ENCODE measurements at regions not wholly inside any gene's neighbourhood (a gene's known extent, or its start where the extent isn't known, plus 50 kb on each side); places are given as distances from the start of the nearest gene placed in this dataset.
A peak's percentile ranks its signal among the peaks of the same experiment; 100 is the strongest.

- intact Hi-C loops (cut with micrococcal nuclease) = no loop called here
- DNase-seq (no peak), ATAC-seq (no peak)
These were observed 647.3 kb downstream of the BRINP1 start for GRCh38 chr9:118721923-118722322.

- intact Hi-C loops (cut with micrococcal nuclease) = no loop called here
- DNase-seq = no peak
- no peak for ATAC-seq
These were observed 639.3 kb downstream of the BRINP1 start for GRCh38 chr9:118729981-118730380.

GRCh38 chr9:118732998-118733397 lies 636.2 kb downstream of the BRINP1 start:
- DNase-seq (no peak), ATAC-seq (no peak)
- intact Hi-C loops (cut with micrococcal nuclease) = no loop called here

GRCh38 chr9:118734696-118735095 lies 634.5 kb downstream of the BRINP1 start:
- ATAC-seq (no peak), DNase-seq (no peak)
- intact Hi-C loops (cut with micrococcal nuclease) = no loop called here

- intact Hi-C loops (cut with micrococcal nuclease) = no loop called here
- DNase-seq = no peak
- no peak for ATAC-seq
These were observed 632.8 kb downstream of the BRINP1 start for GRCh38 chr9:118736406-118736805.

- DNase-seq (no peak), ATAC-seq (no peak)
- intact Hi-C loops (cut with micrococcal nuclease) = no loop called here
These were observed 618.0 kb downstream of the BRINP1 start for GRCh38 chr9:118751077-118751847.

GRCh38 chr9:118751848-118752223 lies 617.4 kb downstream of the BRINP1 start:
- intact Hi-C loops (cut with micrococcal nuclease) = no loop called here
- DNase-seq (no peak), ATAC-seq (no peak)

- intact Hi-C loops (cut with micrococcal nuclease) = no loop called here
- DNase-seq (no peak), ATAC-seq (no peak)
These were observed 608.0 kb downstream of the BRINP1 start for GRCh38 chr9:118761016-118761790.

GRCh38 chr9:118767571-118767970 lies 601.7 kb downstream of the BRINP1 start:
- no peak for DNase-seq
- intact Hi-C loops (cut with micrococcal nuclease) = no loop called here
- ATAC-seq = no peak

- DNase-seq (no peak), ATAC-seq (no peak)
These were observed 586.3 kb downstream of the BRINP1 start for GRCh38 chr9:118782790-118783463.

GRCh38 chr9:118784033-118784432 lies 585.2 kb downstream of the BRINP1 start:
- DNase-seq = no peak
- intact Hi-C loops (cut with micrococcal nuclease) = no loop called here
- no peak for ATAC-seq

More at GRCh38 chr9:118782790-118783463, 586.3 kb downstream of the BRINP1 start:
- intact Hi-C loops (cut with micrococcal nuclease) = no loop called here

GRCh38 chr9:118785456-118785855 lies 583.8 kb downstream of the BRINP1 start:
- intact Hi-C loops (cut with micrococcal nuclease) = no loop called here
- ATAC-seq (no peak), DNase-seq (no peak)

GRCh38 chr9:118786877-118787276 lies 582.4 kb downstream of the BRINP1 start:
- intact Hi-C loops (cut with micrococcal nuclease) = no loop called here
- DNase-seq (no peak), ATAC-seq (no peak)

GRCh38 chr9:118809160-118809625 lies 560.0 kb downstream of the BRINP1 start:
- intact Hi-C loops (cut with micrococcal nuclease) = no loop called here
- ATAC-seq = no peak
- DNase-seq = no peak

GRCh38 chr9:118829334-118829733 lies 539.9 kb downstream of the BRINP1 start:
- ATAC-seq (peak; percentile 47), DNase-seq (no peak)
- intact Hi-C loops (cut with micrococcal nuclease) = loop anchor here (1.0 kb wide), 1 partner anchor 460 kb away; no protein-coding TSS in a partner anchor

- intact Hi-C loops (cut with micrococcal nuclease) = no loop called here
- no peak for ATAC-seq
- no peak for DNase-seq
These were observed 536.9 kb downstream of the BRINP1 start for GRCh38 chr9:118832371-118832770.

- intact Hi-C loops (cut with micrococcal nuclease) = no loop called here
- no peak for DNase-seq
- ATAC-seq = no peak
These were observed 532.3 kb downstream of the BRINP1 start for GRCh38 chr9:118836891-118837290.

- intact Hi-C loops (cut with micrococcal nuclease) = no loop called here
- no peak for DNase-seq
- ATAC-seq = no peak
These were observed 497.7 kb downstream of the BRINP1 start for GRCh38 chr9:118871531-118871930.

- ATAC-seq (no peak), DNase-seq (no peak)
- intact Hi-C loops (cut with micrococcal nuclease) = loop anchor here (5.0 kb wide), 1 partner anchor 70 kb away; no protein-coding TSS in a partner anchor
These were observed 486.6 kb downstream of the BRINP1 start for GRCh38 chr9:118882684-118883083.

- intact Hi-C loops (cut with micrococcal nuclease) = loop anchor here (5.0 kb wide), 1 partner anchor 71 kb away; no protein-coding TSS in a partner anchor
- no peak for ATAC-seq
- no peak for DNase-seq
These were observed 485.8 kb downstream of the BRINP1 start for GRCh38 chr9:118883411-118883810.
